Prostate gland (tissue), 2 donors: ENCODE measurements at regions not wholly inside any gene's neighbourhood (a gene's known extent, or its start where the extent isn't known, plus 50 kb on each side); places are given as distances from the start of the nearest gene placed in this dataset.

Source experiments
- POLR2A ChIP-seq: fragments of 450-650 bp; IDR thresholded peaks from one replicate; pipeline ENCODE4 v1.6.1; 2016; ENCODE audit warnings: antibody characterized with exemption, mild to moderate bottlenecking
- TF ChIP-seq, protein P1 (sequence below), 4 experiments: fragments of 200-600 bp in 2 of 4; fragments of 450-650 bp in 2 of 4; sonication (generic) in 2 of 4; IDR thresholded peaks; 1 replicate in 3 of 4; 2 replicates in 1 of 4; pipeline ENCODE4 v1.5.1; 2016 to 2019; ENCODE audit warnings: antibody characterized with exemption in 4 of 4, mild to moderate bottlenecking in 2 of 4, moderate library complexity in 2 of 4

DNA sequence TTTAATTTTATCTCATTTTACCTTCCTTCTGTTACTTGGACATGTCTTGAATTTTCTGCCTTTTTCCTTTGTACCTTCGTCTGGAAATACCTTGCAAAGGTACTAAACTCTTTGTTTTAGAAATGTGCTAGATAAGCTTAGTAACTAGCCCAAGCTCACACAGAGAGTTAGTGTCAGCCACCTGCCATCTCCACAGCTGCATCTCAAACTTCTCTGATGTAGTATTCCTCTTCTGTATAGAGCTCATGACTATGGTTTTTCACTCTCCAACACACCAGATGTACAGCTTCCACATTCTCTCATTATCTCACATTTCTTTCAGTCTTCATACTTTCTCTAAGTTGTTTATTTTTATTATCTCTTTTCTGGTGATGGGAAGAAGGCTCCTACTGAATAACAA lies 516.6 kb upstream of the ROBO2 start:
- TF ChIP-seq, protein P1, sequence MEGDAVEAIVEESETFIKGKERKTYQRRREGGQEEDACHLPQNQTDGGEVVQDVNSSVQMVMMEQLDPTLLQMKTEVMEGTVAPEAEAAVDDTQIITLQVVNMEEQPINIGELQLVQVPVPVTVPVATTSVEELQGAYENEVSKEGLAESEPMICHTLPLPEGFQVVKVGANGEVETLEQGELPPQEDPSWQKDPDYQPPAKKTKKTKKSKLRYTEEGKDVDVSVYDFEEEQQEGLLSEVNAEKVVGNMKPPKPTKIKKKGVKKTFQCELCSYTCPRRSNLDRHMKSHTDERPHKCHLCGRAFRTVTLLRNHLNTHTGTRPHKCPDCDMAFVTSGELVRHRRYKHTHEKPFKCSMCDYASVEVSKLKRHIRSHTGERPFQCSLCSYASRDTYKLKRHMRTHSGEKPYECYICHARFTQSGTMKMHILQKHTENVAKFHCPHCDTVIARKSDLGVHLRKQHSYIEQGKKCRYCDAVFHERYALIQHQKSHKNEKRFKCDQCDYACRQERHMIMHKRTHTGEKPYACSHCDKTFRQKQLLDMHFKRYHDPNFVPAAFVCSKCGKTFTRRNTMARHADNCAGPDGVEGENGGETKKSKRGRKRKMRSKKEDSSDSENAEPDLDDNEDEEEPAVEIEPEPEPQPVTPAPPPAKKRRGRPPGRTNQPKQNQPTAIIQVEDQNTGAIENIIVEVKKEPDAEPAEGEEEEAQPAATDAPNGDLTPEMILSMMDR (IDR thresholded peaks at IDR 0.05), result no peak
- TF ChIP-seq POLR2A, result no peak
